ENCODE measurements at regions not wholly inside any gene's neighbourhood (a gene's known extent, or its start where the extent isn't known, plus 50 kb on each side); places are given as distances from the start of the nearest gene placed in this dataset.

DNA sequence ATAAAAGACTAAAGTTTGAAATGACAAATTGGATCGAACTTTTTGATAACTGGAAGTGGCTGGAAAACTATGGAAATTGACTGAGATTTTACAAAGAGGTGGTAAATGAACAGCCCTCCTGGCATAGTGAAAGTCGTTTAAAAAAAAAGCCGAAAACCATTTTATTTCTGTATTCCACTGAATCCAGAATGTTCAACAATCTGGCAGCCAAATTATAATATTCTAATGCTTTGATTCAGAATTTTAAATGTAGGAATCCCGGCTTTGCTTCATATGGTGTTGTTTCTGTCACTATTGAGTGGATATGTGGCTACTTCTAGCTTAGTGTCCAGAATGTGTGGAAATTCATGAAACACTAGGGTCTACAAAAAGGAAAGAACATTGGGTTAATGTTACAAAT, 208.9 kb upstream of the DCBLD2 start:
- no peak for TF ChIP-seq EZH2 (IDR thresholded peaks at IDR 0.05; ENCODE audit: borderline replicate concordance, control insufficient read depth, low read depth, low read length)
- no peak for TF ChIP-seq ZZZ3 (IDR thresholded peaks at IDR 0.05; ENCODE audit: control insufficient read depth, insufficient read length, low read depth)
- TF ChIP-seq NFXL1 (IDR thresholded peaks at IDR 0.05; ENCODE audit: borderline replicate concordance): no peak
- TF ChIP-seq BACH1 (IDR thresholded peaks at IDR 0.05; ENCODE audit: borderline replicate concordance): no peak
- TF ChIP-seq SIN3A (IDR thresholded peaks at IDR 0.05; ENCODE audit: low read depth, low read length): no peak
- no peak for TF ChIP-seq JUND (IDR thresholded peaks at IDR 0.05; ENCODE audit: low read depth, low read length)
- no peak for TF ChIP-seq RELA (IDR thresholded peaks at IDR 0.05; ENCODE audit: borderline replicate concordance, partially characterized antibody)
- no peak for TF ChIP-seq BRCA1 (IDR thresholded peaks at IDR 0.05; ENCODE audit: low read depth, low read length)
- TF ChIP-seq MTA3 (IDR thresholded peaks at IDR 0.05; ENCODE audit: borderline replicate concordance, low read length): no peak
- no peak for TF ChIP-seq POLR2AphosphoS5 (IDR thresholded peaks at IDR 0.05; ENCODE audit: low read length)
- no peak for TF ChIP-seq SMARCA5 (IDR thresholded peaks at IDR 0.05)
- no peak for TF ChIP-seq IKZF1 (conservative IDR thresholded peaks at IDR 0.05)
- TF ChIP-seq SP1 (IDR thresholded peaks at IDR 0.05; ENCODE audit: low read depth, low read length): no peak
- no peak for TF ChIP-seq YY1 (IDR thresholded peaks at IDR 0.05; ENCODE audit: low read depth, low read length)
